ENCODE measurements at regions not wholly inside any gene's neighbourhood (a gene's known extent, or its start where the extent isn't known, plus 50 kb on each side); places are given as distances from the start of the nearest gene placed in this dataset.
A peak's percentile ranks its signal among the peaks of the same experiment; 100 is the strongest.

GRCh38 chr21:32216293-32216692 is 62.6 kb downstream of the MIS18A start:
- Mint-ChIP-seq H3K9me3 (peaks cover 2% of the 10 kb centered on the region), H3K36me3 (no peaks in the 10 kb centered on the region), H3K4me1 (no peaks in the 10 kb centered on the region), H3K27ac (no peak overlapping the region), H3K4me3 (no peak overlapping the region)
- no peak for ATAC-seq
- peak in 1 of 2 donors; percentile 10 for DNase-seq (ENCODE audit: low spot score in 2 of 2)

- no peaks in the 10 kb centered on the region for H3K4me1 Mint-ChIP-seq
- no peak overlapping the region for H3K27ac Mint-ChIP-seq
- no peak overlapping the region for H3K4me3 Mint-ChIP-seq
- no peaks in the 10 kb centered on the region for H3K36me3 Mint-ChIP-seq
- DNase-seq (ENCODE audit: low spot score in 2 of 2) (no peak), ATAC-seq (no peak)
- no peaks in the 10 kb centered on the region for H3K9me3 Mint-ChIP-seq
These were observed 63.6 kb downstream of the MIS18A start for GRCh38 chr21:32215306-32215685.

DNA sequence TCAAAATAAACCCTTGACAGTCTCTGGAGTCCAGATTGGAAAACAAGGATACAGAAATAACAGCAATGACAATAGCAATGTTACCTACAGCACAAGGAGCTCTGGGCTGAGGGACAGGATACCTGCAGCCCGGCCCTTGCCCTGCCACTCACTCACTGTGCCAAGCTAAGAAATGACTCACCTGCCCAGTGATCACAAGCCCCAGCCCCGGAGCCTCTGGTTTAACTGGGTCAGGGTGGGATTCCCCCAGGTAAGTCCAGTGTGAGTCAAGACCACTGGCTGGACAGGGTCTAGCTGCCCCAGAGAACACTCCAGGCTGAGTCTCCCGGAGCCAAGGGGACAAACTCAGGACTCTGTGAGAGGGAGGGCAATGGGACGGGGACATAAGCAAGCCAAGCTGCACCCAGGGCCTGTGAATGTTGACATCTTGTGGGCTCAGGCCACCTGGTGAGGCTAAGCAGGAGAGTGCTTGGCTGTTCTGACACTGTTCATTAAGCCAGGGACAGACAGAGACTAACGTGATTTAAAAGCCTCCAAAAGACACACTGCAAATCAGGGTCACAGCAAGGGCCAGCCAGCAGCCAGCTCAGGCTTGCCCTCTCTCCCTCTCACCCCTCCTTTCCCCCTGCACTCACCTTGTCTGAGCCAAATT is 64.1 kb downstream of the MIS18A start:
- Mint-ChIP-seq H3K4me3 (no peak overlapping the region), H3K9me3 (no peaks in the 10 kb centered on the region), H3K36me3 (no peaks in the 10 kb centered on the region), H3K4me1 (no peaks in the 10 kb centered on the region), H3K27ac (no peak overlapping the region)
- ATAC-seq: no peak
- DNase-seq (ENCODE audit: low spot score in 2 of 2): no peak

DNA sequence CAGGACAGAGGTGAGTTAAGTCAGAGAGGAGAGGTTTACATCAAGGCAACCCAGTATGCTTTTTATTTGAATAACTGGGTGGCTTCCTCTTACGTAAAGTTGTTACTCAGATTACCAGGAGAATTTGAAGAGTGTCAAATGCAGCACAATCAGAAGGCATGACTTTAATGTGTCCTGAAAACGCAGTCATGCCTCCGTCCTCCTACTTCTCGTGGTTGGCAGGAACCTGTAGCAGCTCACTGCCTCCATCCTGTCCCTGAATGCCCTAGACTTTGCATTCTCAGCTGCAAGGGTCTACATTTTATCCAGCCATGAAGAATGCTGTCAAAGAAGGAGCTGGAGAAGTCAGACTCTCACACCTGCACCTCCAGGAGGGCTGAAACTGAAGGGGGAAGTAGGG is 66.7 kb downstream of the MIS18A start:
- Mint-ChIP-seq H3K36me3 (no peaks in the 10 kb centered on the region), H3K4me3 (no peak overlapping the region), H3K9me3 (no peaks in the 10 kb centered on the region), H3K4me1 (no peaks in the 10 kb centered on the region), H3K27ac (no peak overlapping the region)
- DNase-seq (ENCODE audit: low spot score in 2 of 2): no peak
- no peak for ATAC-seq

DNA sequence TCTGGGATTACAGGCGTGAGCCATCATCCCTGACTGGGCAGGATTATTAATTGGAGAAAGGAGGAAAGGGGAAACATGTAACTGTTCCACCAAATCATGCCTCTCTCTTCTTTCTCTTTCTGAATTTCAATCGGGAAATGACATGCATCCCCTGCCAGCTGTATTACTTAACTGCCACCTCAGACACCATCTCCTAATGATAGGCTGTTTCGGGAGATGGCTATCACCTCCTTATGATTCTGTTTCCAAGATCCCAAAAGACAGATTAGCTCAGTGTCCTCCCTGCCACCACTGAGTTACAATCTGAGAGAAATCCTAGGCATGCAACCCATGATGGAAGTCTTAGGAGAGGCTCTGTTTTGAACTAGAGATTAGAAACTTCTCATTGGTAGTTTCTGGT is 67.5 kb downstream of the MIS18A start:
- H3K27ac Mint-ChIP-seq: no peak overlapping the region
- no peak overlapping the region for H3K4me3 Mint-ChIP-seq
- no peaks in the 10 kb centered on the region for H3K36me3 Mint-ChIP-seq
- ATAC-seq: no peak
- H3K4me1 Mint-ChIP-seq: no peaks in the 10 kb centered on the region
- DNase-seq (ENCODE audit: low spot score in 2 of 2): no peak
- no peaks in the 10 kb centered on the region for H3K9me3 Mint-ChIP-seq

- Mint-ChIP-seq H3K9me3 (no peaks in the 10 kb centered on the region), H3K4me3 (no peak overlapping the region), H3K36me3 (no peaks in the 10 kb centered on the region), H3K4me1 (no peaks in the 10 kb centered on the region), H3K27ac (no peak overlapping the region)
- no peak for DNase-seq (ENCODE audit: low spot score in 2 of 2)
- peak; percentile 56 for ATAC-seq
These were observed 69.3 kb downstream of the MIS18A start for GRCh38 chr21:32209580-32209979.

DNA sequence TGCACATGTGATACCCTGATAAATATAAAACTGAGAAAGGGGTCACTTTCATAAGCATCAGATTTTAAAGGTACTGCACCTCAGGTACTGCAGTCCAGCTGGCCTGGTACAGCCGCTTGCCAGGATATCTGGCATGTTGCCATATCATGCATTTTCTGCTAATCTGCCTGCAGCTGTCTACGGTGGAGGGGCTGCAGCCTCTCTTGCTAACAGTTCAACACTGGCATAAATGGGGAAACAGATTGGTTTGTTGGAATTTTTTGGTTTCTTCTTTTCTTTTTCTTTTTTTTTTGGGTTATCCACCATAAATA is 71.5 kb downstream of the MIS18A start:
- H3K9me3 Mint-ChIP-seq: no peaks in the 10 kb centered on the region
- ATAC-seq: no peak
- H3K4me3 Mint-ChIP-seq: no peak overlapping the region
- H3K4me1 Mint-ChIP-seq: no peaks in the 10 kb centered on the region
- H3K27ac Mint-ChIP-seq: no peak overlapping the region
- DNase-seq (ENCODE audit: low spot score in 2 of 2): no peak
- H3K36me3 Mint-ChIP-seq: no peaks in the 10 kb centered on the region

GRCh38 chr21:32206631-32207405 is 72.0 kb downstream of the MIS18A start:
- H3K36me3 Mint-ChIP-seq: no peaks in the 10 kb centered on the region

GRCh38 chr21:32203877-32204480 is 74.9 kb downstream of the MIS18A start:
- H3K27ac Mint-ChIP-seq: no peak overlapping the region
- ATAC-seq (no peak), DNase-seq (ENCODE audit: low spot score in 2 of 2) (no peak)
- H3K36me3 Mint-ChIP-seq: no peaks in the 10 kb centered on the region
- no peak overlapping the region for H3K4me3 Mint-ChIP-seq
- no peaks in the 10 kb centered on the region for H3K4me1 Mint-ChIP-seq
- no peaks in the 10 kb centered on the region for H3K9me3 Mint-ChIP-seq

More at GRCh38 chr21:32206631-32207405, 72.0 kb downstream of the MIS18A start:
- Mint-ChIP-seq H3K27ac (no peak overlapping the region), H3K4me3 (no peak overlapping the region), H3K9me3 (no peaks in the 10 kb centered on the region), H3K4me1 (no peaks in the 10 kb centered on the region)
- no peak for ATAC-seq
- no peak for DNase-seq (ENCODE audit: low spot score in 2 of 2)

DNA sequence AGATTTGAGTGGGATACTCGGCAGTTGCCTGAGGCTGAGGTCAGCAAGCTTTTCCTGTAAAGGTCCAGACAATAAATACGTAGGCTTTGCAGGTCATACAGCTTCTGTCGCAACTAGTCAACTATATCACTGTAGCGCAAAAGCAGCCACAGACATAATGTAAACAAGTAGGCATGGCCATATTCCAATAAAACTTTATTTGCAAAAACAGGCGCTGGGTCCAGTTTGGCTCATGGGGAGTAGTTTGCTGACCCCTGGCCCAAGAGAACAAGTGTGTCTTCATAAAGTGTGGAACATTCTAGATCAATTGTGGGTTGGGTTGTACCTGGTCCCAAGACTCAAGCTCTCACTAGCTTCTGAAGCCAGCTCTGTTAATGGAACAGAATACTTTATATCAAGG is 78.8 kb downstream of the MIS18A start:
- H3K36me3 Mint-ChIP-seq: no peaks in the 10 kb centered on the region
- H3K27ac Mint-ChIP-seq: no peak overlapping the region
- no peak overlapping the region for H3K4me3 Mint-ChIP-seq
- H3K4me1 Mint-ChIP-seq: no peaks in the 10 kb centered on the region
- no peaks in the 10 kb centered on the region for H3K9me3 Mint-ChIP-seq
- ATAC-seq (no peak), DNase-seq (ENCODE audit: low spot score in 2 of 2) (no peak)

- DNase-seq (ENCODE audit: low spot score in 2 of 2) (no peak), ATAC-seq (no peak)
- Mint-ChIP-seq H3K36me3 (no peaks in the 10 kb centered on the region), H3K27ac (no peak overlapping the region), H3K4me3 (no peak overlapping the region), H3K9me3 (no peaks in the 10 kb centered on the region), H3K4me1 (no peaks in the 10 kb centered on the region)
These were observed 80.5 kb downstream of the MIS18A start for GRCh38 chr21:32198384-32198783.

DNA sequence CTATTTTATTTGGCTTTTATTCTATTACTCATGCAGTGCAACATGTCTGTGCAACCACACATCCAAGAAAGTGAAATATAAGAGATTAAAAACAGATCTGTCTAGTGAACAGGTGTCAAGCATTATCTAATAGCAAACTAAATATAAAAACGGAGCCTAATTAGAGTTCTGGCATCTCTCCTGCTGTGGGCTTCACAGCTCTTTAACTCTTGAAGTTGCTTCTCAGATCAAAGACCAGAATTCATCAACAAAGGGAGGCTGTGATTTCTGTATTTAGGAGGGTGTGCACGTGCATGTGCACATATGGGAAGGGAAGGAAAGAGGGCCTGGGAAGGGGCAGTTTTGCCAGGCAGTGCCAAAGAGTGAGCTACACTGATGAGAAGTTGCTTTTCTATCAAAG is 81.0 kb downstream of the MIS18A start:
- Mint-ChIP-seq H3K4me3 (no peak overlapping the region), H3K36me3 (no peaks in the 10 kb centered on the region), H3K27ac (no peak overlapping the region), H3K9me3 (no peaks in the 10 kb centered on the region), H3K4me1 (no peaks in the 10 kb centered on the region)
- DNase-seq (ENCODE audit: low spot score in 2 of 2) (no peak), ATAC-seq (no peak)

DNA sequence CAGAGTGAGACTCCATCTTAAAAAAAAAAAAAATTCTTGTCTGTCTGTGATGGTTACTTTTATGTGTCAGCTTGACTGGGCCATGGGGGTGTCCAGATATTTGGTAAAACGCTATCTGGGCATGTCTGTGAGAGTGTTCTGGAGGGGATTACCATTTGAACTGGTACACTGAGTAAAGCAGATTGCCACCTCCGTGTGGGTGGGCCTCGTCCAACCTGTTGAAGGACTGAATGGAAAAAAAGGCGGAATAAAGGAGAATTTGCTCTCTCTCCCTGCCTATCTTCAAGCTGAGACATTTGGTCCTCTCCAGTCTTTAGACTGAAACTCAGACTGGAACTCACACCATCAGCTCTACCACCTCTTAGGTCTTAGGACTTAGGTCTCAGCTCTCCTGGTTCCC is 82.8 kb downstream of the MIS18A start:
- no peaks in the 10 kb centered on the region for H3K36me3 Mint-ChIP-seq
- no peak overlapping the region for H3K4me3 Mint-ChIP-seq
- no peaks in the 10 kb centered on the region for H3K9me3 Mint-ChIP-seq
- H3K27ac Mint-ChIP-seq: no peak overlapping the region
- ATAC-seq (no peak), DNase-seq (ENCODE audit: low spot score in 2 of 2) (no peak)
- no peaks in the 10 kb centered on the region for H3K4me1 Mint-ChIP-seq

DNA sequence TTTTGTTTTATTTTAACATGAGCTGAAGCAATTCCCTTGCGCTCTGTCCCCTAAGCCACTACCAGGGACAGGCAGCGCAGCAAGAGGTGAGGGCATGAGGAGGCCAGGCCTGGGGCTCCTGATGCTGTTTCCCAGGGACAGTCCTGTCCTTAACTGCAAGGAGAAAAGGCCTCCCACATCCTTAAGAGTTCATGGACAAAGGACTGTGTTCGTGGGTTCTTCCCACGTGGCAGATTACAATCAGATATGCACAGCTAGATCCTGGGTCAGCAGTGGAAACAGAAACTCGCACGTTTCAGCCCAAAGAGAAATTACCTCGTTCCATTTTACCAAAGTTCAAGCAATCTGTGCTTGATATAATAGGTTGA is 85.8 kb downstream of the MIS18A start:
- peak in 1 of 2 donors; percentile 22 for DNase-seq (ENCODE audit: low spot score in 2 of 2)
- Mint-ChIP-seq H3K27ac (no peak overlapping the region), H3K4me1 (no peaks in the 10 kb centered on the region), H3K9me3 (no peaks in the 10 kb centered on the region), H3K4me3 (no peak overlapping the region), H3K36me3 (no peaks in the 10 kb centered on the region)
- no peak for ATAC-seq

DNA sequence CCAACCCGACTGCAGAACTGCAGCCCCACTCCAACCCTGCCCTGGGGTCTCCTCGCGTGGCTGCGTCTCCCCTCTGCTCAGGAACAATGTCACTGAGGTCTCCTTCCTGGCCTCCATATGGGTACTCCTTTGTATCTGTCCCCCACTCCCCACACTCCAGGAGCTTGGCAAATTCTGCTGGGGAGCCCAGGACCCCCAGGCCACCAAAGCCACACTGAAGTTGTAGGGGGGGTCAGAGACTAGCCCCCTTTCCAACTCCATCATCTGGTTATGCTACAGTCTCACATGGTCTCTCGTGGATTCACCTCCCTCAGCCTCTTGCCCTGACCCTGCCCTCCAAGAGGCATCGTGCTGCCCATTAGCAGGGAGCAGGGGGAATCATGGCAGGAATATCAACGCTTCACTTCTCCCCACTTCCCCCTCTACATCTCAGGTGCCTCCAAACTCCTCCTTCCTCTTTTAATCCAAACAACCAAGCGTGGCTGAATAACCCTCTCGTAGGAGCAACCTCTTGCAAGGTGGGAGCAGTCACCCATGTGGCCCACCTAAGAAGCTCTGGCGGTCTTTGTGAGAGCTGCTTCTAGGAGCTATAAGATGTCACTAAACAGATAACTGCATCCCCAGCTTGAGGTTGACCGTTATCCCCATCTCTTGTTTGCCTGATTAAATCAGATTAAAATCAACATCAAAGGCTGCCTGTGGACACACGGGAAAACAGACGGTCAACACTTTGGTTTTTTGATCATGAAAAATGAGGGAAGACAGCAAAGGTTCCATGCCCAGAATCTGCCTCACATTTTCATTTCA is 86.4 kb downstream of the MIS18A start:
- Mint-ChIP-seq H3K4me3 (no peak overlapping the region), H3K27ac (peak overlapping the region; percentile 39), H3K4me1 (no peaks in the 10 kb centered on the region), H3K36me3 (no peaks in the 10 kb centered on the region), H3K9me3 (no peaks in the 10 kb centered on the region)
- DNase-seq (ENCODE audit: low spot score in 2 of 2) (peak in 1 of 2 donors; percentile 41), ATAC-seq (no peak)
